Heart left ventricle (tissue), 16 donors: ENCODE measurements at regions not wholly inside any gene's neighbourhood (a gene's known extent, or its start where the extent isn't known, plus 50 kb on each side); places are given as distances from the start of the nearest gene placed in this dataset.
"Not testable (repeated sequence)": the region's sequence is repeated elsewhere in the genome, so short reads cannot be mapped to it uniquely, and the experiment has no call there.

Source experiments
- ATAC-seq, 4 donors: fragments of 200-7000 bp; cut with Tn5 transposase; one replicate each; pipeline ENCODE4 v1.9.1; 2020 to 2022; ENCODE audit warnings: moderate library complexity in 4 of 4, mild to moderate bottlenecking in 3 of 4, moderate number of reproducible peaks in 1 of 4
- DNase-seq, 5 donors: peaks; one replicate each; pipeline ENCODE4 v3.0.0-alpha.2; 2020
- H3K27ac ChIP-seq, 12 donors: fragments of 200-600 bp; sonication (generic) in 4 of 12; one replicate each; pipeline versions ENCODE4 v1.5.0 to v1.8.0; 2016 to 2022; ENCODE audit warnings: mild to moderate bottlenecking in 2 of 12
- H3K27me3 ChIP-seq, 9 donors: fragments of 200-600 bp; sonication (generic) in 2 of 9; one replicate each; pipeline versions ENCODE4 v1.5.1 to v1.8.0; 2016 to 2022; ENCODE audit warnings: mild to moderate bottlenecking in 3 of 9
- H3K36me3 ChIP-seq, 9 donors: fragments of 200-600 bp; sonication (generic) in 2 of 9; one replicate each; pipeline versions ENCODE4 v1.5.0 to v1.8.0; 2018 to 2022; ENCODE audit warnings: mild to moderate bottlenecking in 2 of 9
- H3K4me1 ChIP-seq, 12 donors: fragments of 200-600 bp; sonication (generic) in 4 of 12; one replicate each; pipeline versions ENCODE4 v1.5.0 to v1.8.0; 2016 to 2022; ENCODE audit warnings: mild to moderate bottlenecking in 3 of 12
- H3K4me3 ChIP-seq, 12 donors: fragments of 200-600 bp; sonication (generic) in 4 of 12; one replicate each; pipeline versions ENCODE4 v1.5.0 to v1.8.0; 2017 to 2022; ENCODE audit warnings: mild to moderate bottlenecking in 9 of 12, moderate library complexity in 4 of 12
- H3K9me3 ChIP-seq, 12 donors: fragments of 200-600 bp; sonication (generic) in 4 of 12; one replicate each; pipeline versions ENCODE4 v1.5.0 to v1.8.0; 2016 to 2022; ENCODE audit warnings: mild to moderate bottlenecking in 1 of 12
- POLR2A ChIP-seq, 2 donors: fragments of 450-650 bp; IDR thresholded peaks; one replicate each; pipeline ENCODE4 v1.6.1; 2017; ENCODE audit warnings: antibody characterized with exemption in 2 of 2, mild to moderate bottlenecking in 2 of 2, moderate library complexity in 2 of 2
- WGBS, 4 donors: extraction: QIAGEN DNeasy Blood & Tissue Kit in 2 of 4; methylation state at CpG; one replicate each; pipeline versions ENCODE4 v1.1.5 to v1.1.7; 2013 to 2018; 5-methylcytosine and 5-hydroxymethylcytosine counted together
- intact Hi-C, 10 donors: fragments of 100-400 bp; cut with DNase I; formaldehyde crosslinking; loops; one replicate each; pipeline versions ENCODE4 v1.11.1 to v1.14.2; 2022
- TF ChIP-seq, protein P1 (sequence below), 12 donors: fragments of 200-600 bp; sonication (generic) in 4 of 12; IDR thresholded peaks; one replicate each; pipeline versions ENCODE4 v1.5.0 to v1.8.0; 2018 to 2022; ENCODE audit warnings: antibody characterized with exemption in 12 of 12, mild to moderate bottlenecking in 5 of 12
- donor health status: ischemic (EF 13 %, LVEDD 7.1; RV severe dilation, severe dysfunction).
- donor health status: healthy with polysubstance abuse.
- donor health status: DM: no; HTN: yes; CAD: no.
- donor health status: DM: no; HTN: no; CAD: no.
- donor health status: ischemic (EF 25% LVEDD 6.9; RV normal size, moderate dysfunction).
- donor health status: ischemic (EF 25% LVEDD 5.7; RV mildly dilated, moderate dysfunction).
- donor health status: healthy.
- donor health status: DM: yes; HTN: yes; CAD: no.
- donor health status: ischemic (EF 35%, LVEDD 5.7; RV mildly dilated, moderate dysfunction).
- donor health status: nonischemic (EF 11% LVEDD 7.7; RV severe dilation, severe dysfunction).
- donor health status: DM: yes; HTN: yes; CAD: no.
- donor health status: PGD.
- donor health status: ischemic (EF 29% LVEDD 5.4; RV normal size, mild dysfunction).
- donor health status: nonischemic (EF 23%, LVEDD 6.1; RV moderate dilation, normal function).

DNA sequence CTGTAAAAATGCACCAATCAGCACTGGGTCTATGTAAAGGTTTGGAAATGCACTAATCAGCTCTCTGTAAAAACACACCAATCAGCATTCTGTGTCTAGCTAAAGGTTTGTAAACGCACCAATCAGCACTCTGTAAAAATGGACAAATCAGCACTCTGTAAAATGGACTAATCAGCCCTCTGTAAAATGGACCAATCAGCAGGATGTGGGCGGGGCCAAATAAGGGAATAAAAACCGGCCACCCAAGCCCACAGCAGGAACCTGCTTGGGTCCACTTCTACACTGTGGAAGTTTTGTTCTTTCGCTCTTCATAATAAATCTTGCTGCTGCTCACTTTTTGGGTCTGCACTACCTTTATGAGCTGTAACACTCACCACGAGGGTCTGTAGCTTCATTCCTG is 101.0 kb downstream of the SMC2 start:
- ATAC-seq, result not testable (repeated sequence)

DNA sequence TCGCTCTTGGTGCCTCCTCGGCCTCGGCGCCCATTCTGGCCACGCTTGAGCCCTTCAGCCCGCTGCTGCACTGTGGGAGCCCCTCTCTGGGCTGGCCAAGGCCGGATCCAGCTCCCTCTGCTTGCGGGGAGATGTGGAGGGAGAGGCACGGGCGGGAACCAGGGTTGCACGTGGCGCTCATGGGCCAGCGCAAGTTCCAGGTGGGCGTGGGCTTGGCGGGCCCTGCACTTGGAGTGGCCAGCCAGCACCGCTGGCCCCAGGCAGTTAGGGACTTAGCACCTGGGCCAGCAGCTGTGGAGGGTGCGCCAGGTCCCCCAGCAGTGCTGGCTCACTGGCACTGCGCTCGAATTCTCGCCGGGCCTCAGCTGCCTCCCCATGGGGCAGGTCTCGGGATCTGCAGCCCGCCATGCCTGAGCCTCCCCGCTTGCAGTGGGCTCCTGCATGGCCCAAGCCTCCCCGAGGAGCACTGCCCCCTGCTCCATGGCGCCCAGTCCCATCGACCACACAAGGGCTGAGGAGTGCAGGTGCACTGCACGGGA is 106.4 kb downstream of the SMC2 start:
- intact Hi-C loops, result no loop called here
- WGBS, 4 donors, result 84 to 91% (median 89%) methylated on average over 11 to 28 of the region's 28 CpGs
- Histone ChIP-seq H3K27me3 (no peaks in the 10 kb centered on the region), H3K4me3 (no peak overlapping the region), H3K27ac (no peak overlapping the region), H3K36me3 (no peaks in the 10 kb centered on the region), H3K4me1 (no peaks in the 10 kb centered on the region), H3K9me3 (peaks cover 0 to 5% (median 0%) of the 10 kb centered on the region in 12 donors)
- DNase-seq (peak in 2 of 5 donors; percentile 18 to 59), ATAC-seq (no peak)
- TF ChIP-seq, protein P1, sequence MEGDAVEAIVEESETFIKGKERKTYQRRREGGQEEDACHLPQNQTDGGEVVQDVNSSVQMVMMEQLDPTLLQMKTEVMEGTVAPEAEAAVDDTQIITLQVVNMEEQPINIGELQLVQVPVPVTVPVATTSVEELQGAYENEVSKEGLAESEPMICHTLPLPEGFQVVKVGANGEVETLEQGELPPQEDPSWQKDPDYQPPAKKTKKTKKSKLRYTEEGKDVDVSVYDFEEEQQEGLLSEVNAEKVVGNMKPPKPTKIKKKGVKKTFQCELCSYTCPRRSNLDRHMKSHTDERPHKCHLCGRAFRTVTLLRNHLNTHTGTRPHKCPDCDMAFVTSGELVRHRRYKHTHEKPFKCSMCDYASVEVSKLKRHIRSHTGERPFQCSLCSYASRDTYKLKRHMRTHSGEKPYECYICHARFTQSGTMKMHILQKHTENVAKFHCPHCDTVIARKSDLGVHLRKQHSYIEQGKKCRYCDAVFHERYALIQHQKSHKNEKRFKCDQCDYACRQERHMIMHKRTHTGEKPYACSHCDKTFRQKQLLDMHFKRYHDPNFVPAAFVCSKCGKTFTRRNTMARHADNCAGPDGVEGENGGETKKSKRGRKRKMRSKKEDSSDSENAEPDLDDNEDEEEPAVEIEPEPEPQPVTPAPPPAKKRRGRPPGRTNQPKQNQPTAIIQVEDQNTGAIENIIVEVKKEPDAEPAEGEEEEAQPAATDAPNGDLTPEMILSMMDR (IDR thresholded peaks at IDR 0.05), result no peak
- TF ChIP-seq POLR2A (IDR thresholded peaks at IDR 0.05), result no peak

More for the DNA sequence above, 101.0 kb downstream of the SMC2 start:
- H3K4me3 ChIP-seq, intact Hi-C loops, H3K27ac ChIP-seq, DNase-seq, H3K36me3 ChIP-seq, H3K4me1 ChIP-seq, H3K9me3 ChIP-seq, H3K27me3 ChIP-seq: not testable (repeated sequence)
- 77 to 86% (median 85%) methylated on average over 5 of the region's 5 CpGs for WGBS, 4 donors

DNA sequence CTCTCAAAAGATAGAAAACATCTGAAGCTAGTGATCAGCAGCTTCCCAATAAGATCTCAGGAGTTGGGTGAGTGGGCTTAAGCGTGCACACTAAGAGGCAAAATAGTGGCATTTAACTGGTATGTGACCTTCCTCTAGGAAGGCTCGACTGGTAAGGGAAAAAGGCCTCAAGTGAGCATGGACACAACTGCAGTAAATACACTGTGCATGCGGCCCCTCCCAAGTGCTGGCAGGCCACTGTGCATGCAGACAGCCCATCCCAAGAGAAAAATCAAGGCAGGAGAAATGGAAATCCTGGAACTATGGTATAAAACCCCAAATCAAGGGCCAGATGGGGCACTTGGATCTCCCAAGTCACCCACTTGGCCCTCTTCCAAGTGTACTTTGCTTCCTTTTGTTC is 112.7 kb downstream of the SMC2 start:
- no peak for DNase-seq
- intact Hi-C loops, result no loop called here
- Histone ChIP-seq H3K4me1 (no peaks in the 10 kb centered on the region), H3K9me3 (no peaks in the 10 kb centered on the region), H3K27me3 (no peaks in the 10 kb centered on the region), H3K27ac (no peak overlapping the region), H3K36me3 (no peaks in the 10 kb centered on the region), H3K4me3 (no peak overlapping the region)
- whole genome bisulfite sequencing, 4 donors, result 57 to 78% (median 78%) methylated on average over 3 of the region's 3 CpGs
- ATAC-seq, result no peak
- TF ChIP-seq POLR2A (IDR thresholded peaks at IDR 0.05), result no peak
- TF ChIP-seq, protein P1 (IDR thresholded peaks at IDR 0.05), result no peak

DNA sequence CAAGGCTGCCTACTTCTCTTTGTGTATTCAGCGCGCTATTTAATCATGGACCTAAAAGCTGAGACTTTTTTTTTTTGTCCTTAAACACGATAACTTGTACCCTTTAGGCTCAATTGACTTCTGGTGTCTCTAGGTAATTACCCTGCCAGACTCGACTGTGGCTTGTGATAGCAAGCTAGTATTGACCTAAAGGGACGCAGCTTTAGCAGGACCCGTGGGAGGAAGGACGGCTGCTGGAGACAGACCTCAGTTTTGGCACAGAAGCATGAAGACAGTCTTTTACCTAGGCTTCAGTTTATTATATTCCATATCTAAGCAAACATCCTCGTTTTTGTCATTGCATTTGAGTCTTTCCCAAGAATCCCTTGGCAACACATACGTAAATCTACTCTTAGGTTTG is 115.3 kb downstream of the SMC2 start:
- Histone ChIP-seq H3K27ac (no peak overlapping the region), H3K4me1 (no peaks in the 10 kb centered on the region), H3K27me3 (no peaks in the 10 kb centered on the region), H3K4me3 (no peak overlapping the region), H3K36me3 (no peaks in the 10 kb centered on the region), H3K9me3 (no peaks in the 10 kb centered on the region)
- TF ChIP-seq, protein P1 (IDR thresholded peaks at IDR 0.05), result no peak
- TF ChIP-seq POLR2A (IDR thresholded peaks at IDR 0.05), result no peak
- ATAC-seq (no peak), DNase-seq (no peak)
- intact Hi-C loops, result no loop called here
- 72 to 78% (median 76%) methylated on average over 9 of the region's 9 CpGs for WGBS, 4 donors

DNA sequence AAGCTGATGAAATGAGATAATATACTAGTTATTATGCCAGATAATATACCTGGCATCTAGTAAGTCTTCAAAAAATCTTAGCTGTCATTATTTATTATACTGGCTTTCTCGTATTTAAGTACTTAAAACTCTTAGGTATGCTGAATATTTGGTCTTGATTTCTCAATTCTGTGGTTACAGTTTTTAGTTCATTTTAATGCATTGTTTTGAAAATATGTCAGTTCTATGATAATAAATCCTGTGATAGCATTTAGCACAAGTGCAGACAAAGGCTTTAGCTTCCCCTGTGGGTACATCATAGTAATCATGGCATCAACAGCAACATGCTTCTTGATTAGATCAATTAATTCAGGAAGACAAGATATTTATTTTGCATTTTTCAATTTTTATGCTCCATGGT is 133.0 kb downstream of the SMC2 start:
- Histone ChIP-seq H3K9me3 (peaks cover 0 to 6% (median 0%) of the 10 kb centered on the region in 12 donors), H3K27ac (no peak overlapping the region), H3K36me3 (no peaks in the 10 kb centered on the region), H3K27me3 (no peaks in the 10 kb centered on the region), H3K4me1 (no peaks in the 10 kb centered on the region), H3K4me3 (no peak overlapping the region)
- intact Hi-C loops, result no loop called here
- DNase-seq (no peak), ATAC-seq (no peak)
- 78 to 87% (median 83%) methylated on average over 1 of the region's 1 CpG for WGBS, 4 donors
- TF ChIP-seq, protein P1 (IDR thresholded peaks at IDR 0.05), result no peak
- no peak for TF ChIP-seq POLR2A (IDR thresholded peaks at IDR 0.05)
